MG63 (cell line): ENCODE measurements at regions not wholly inside any gene's neighbourhood (a gene's known extent, or its start where the extent isn't known, plus 50 kb on each side); places are given as distances from the start of the nearest gene placed in this dataset.
"Not testable (repeated sequence)": the region's sequence is repeated elsewhere in the genome, so short reads cannot be mapped to it uniquely, and the experiment has no call there.

Source experiments
- DNase-seq: peaks from one replicate; pipeline ENCODE4 v3.0.0-alpha.2; 2020
- H3K27me3 ChIP-seq: fragments of 250-450 bp; sonication (Bioruptor Pico); 2 replicates; pipeline ENCODE4 v1.5.1; 2020; ENCODE audit warnings: mild to moderate bottlenecking, moderate library complexity
- H3K36me3 ChIP-seq: fragments of 250-450 bp; sonication (Bioruptor Pico); 2 replicates; pipeline ENCODE4 v1.5.1; 2020; ENCODE audit warnings: mild to moderate bottlenecking, moderate library complexity
- H3K4me3 ChIP-seq: fragments of 250-450 bp; sonication (Bioruptor Pico); 2 replicates; pipeline ENCODE4 v1.5.1; 2020; ENCODE audit warnings: mild to moderate bottlenecking, moderate library complexity
- H3K9me3 ChIP-seq: fragments of 250-450 bp; sonication (Bioruptor Pico); 2 replicates; pipeline ENCODE4 v1.5.1; 2020; ENCODE audit warnings: mild to moderate bottlenecking, moderate library complexity

DNA sequence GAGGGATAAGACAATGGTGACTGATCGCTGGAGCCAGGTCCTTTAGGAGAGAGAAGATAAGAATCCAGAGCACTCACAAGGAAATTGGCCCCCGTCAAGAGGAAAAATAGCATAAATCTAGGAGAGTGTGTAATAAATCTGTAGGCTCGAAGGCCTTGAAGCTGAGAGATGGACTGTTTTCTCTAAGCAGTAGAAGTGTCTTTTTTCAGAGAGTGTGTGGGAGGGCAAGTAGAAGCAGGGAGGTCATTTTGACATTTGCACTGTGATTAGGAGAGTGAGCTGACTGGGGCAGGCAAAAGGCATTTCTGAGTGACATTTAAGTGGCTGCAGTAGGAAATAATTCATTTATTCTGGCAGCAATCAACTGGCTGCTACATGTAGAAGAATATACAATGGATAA lies 78.0 kb upstream of the DDHD1 start:
- Histone ChIP-seq H3K27me3 (no peaks in the 10 kb centered on the region), H3K9me3 (no peaks in the 10 kb centered on the region), H3K36me3 (no peaks in the 10 kb centered on the region), H3K4me3 (no peak overlapping the region)
- DNase-seq: no peak

DNA sequence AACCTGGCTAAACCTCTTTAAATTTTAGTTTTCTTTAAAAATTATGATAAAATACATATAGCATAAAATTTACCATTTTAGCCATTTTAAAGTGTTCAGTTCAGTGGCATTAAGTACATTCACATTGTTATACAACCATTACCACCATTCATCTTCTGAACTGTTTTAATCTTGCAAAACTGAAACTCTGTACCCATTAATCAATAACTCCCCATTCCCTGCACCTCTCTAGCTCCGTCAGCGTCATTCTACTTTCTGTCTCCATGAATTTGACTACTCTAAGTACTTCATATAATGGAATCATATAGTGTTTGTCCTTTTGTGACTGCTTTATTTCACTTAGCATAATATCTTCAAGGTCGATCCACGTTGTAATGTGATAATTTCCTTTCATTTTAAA lies 75.8 kb upstream of the DDHD1 start:
- H3K36me3 ChIP-seq: no peaks in the 10 kb centered on the region
- no peak for DNase-seq
- H3K9me3 ChIP-seq: no peaks in the 10 kb centered on the region
- no peak overlapping the region for H3K4me3 ChIP-seq
- H3K27me3 ChIP-seq: no peaks in the 10 kb centered on the region

DNA sequence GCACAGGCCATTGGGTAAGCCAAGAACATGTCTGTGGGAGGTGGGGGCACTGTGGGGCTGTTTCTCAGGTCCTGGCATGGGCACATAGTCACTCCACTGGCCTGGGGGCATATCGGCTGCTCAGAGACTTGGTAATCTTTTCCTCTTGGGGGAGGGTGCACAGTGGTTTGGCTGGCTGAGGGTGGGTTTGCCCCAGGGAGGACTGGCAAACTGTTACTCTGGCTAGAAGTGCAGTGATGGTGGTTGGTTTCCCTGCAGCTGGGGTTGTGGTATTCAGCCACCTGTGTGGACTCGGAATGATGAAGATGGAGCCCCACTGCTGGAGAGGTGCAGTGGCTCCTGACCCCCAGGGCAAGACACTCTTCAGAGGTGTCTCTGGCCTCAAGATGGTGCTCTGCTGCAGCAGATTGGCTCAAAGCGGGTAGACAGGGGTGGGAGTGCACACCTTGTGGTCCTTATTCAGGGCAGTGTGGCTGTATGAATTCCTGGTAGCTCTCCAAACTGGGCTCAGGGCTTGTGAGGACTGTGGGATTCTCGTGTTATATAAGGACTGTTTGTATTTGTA lies 74.1 kb upstream of the DDHD1 start:
- DNase-seq: no peak
- H3K4me3 ChIP-seq: no peak overlapping the region
- no peaks in the 10 kb centered on the region for H3K27me3 ChIP-seq
- no peaks in the 10 kb centered on the region for H3K36me3 ChIP-seq
- H3K9me3 ChIP-seq: no peaks in the 10 kb centered on the region

DNA sequence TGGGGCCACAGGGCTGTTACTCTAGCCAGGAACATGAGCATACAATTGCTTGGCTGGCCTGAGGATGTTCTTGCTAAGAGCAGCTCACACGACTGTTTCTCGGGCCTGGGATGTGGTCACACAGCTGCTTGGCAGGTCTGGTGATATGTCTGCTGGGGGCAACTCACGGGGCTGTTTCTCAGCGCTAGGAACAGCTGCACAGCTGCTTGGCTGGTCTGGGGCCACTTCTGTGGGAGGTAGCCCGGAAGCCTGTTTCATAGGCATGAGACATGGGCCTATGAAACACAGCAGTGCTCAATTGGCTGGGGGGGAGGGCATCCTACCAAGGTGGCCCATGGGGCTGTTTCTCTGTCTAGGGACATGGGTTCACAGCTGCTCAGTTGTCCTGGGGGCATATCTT lies 73.4 kb upstream of the DDHD1 start:
- Histone ChIP-seq H3K36me3 (no peaks in the 10 kb centered on the region), H3K9me3 (no peaks in the 10 kb centered on the region), H3K27me3 (no peaks in the 10 kb centered on the region), H3K4me3 (no peak overlapping the region)
- DNase-seq: no peak

DNA sequence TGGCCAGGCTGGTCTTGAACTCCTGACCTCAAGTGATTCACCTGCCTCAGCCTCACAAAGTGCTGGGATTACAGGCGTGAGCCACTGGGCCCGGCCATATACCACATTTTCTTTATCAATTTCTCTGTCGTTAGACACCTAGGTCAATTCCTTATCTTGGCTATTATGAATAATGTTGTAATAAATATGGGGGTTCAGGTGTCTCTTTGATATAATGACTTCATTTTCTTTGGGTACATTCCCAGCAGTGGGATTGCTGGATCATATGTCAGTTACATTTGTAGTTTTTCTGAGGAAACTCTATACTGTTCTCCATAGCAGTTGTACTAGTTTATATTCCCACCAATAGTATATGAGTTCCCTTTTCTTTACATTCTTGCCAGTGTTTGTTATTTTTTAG lies 67.8 kb upstream of the DDHD1 start:
- no peak overlapping the region for H3K4me3 ChIP-seq
- H3K36me3 ChIP-seq: no peaks in the 10 kb centered on the region
- no peaks in the 10 kb centered on the region for H3K9me3 ChIP-seq
- DNase-seq: no peak
- no peaks in the 10 kb centered on the region for H3K27me3 ChIP-seq

DNA sequence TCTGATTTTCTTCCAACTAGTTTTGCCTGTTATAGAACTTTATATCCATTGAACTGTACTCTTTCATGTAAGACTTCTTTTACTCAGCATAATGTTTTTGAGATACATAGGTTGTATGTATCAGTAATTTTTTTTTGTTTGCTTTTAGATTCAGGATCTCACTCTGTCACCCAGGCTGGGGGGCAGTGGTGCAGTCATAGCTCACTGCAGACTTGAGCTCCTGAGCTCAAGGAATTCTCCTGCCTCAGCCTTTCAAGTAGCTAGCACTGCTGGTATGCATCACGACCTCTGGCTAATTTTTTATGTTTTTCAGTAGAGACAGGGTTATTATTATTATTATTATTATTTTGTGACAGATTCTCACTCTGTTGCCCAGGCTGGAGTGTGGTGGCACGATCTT lies 65.0 kb upstream of the DDHD1 start:
- Histone ChIP-seq H3K27me3 (no peaks in the 10 kb centered on the region), H3K4me3 (peak overlapping the region; percentile 60), H3K36me3 (no peaks in the 10 kb centered on the region), H3K9me3 (no peaks in the 10 kb centered on the region)
- DNase-seq: no peak

DNA sequence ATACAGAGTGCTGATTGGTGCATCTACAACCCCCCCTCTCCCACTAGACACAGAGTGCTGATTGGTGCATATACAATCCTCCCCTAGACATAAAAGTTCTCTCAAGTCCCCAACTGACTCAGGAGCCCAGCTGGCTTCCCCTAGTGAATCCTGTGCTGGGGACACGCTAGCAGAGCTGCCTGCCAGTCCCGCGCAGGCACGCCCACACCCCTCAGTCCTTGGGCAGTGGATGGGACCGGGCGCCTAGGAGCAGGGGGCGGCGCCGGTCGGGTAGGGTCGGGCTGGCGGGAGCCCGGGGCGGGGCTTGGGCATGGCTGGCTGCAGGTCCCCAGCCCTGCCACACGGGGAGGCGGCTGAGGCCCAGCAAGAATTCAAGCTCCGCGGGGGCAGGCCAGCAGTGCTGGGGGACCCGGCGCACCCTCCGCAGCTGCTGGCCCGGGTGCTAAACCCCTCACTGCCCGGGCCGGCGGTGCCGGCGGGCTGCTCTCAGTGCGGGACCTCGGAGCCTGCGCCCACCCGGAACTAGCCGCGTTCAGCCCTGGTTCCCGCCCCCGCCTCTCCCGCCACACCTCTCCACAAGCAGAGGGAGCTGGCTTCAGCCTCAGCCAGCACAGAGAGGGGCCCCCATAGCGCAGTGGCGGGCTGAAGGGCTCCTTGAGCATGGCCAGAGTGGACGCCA lies 64.3 kb upstream of the DDHD1 start:
- Histone ChIP-seq H3K4me3 (peak overlapping the region; percentile 60), H3K36me3 (no peaks in the 10 kb centered on the region), H3K9me3 (no peaks in the 10 kb centered on the region), H3K27me3 (no peaks in the 10 kb centered on the region)
- DNase-seq: peak; percentile 80

DNA sequence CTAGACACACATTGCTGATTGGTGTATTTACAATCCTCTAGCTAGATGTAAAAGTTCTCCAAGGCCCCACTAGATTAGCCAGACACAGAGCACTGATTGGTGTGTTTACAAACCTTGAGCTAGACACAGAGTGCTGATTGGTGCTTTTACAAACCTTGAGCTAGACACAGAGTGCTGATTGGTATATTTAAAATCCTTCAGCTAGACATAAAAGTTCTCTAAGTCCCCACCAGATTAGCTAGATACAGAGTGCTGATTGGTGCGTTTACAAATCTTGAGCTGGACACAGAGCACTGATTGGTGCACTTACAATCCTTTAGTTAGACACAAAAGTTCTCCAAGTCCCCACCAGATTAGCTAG lies 63.8 kb upstream of the DDHD1 start:
- not testable (repeated sequence) for H3K36me3 ChIP-seq, H3K27me3 ChIP-seq, H3K9me3 ChIP-seq, DNase-seq
- peak overlapping the region; percentile 60 for H3K4me3 ChIP-seq

DNA sequence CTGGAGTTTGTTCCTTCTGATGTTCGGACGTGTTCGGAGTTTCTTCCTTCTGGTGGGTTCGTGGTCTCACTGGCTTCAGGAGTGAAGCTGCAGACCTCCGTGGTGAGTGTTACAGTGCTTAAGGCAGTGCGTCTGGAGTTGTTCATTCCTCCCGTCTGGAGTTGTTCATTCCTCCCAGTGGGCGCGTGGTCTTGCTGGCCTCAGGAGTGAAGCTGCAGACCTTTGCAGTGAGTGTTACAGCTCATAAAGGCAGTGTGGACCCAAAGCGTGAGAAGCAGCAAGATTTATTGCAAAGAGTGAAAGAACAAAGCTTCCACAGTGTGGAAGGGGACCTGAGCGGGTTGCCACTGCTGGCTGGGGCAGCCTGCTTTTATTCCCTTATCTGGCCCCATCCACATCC lies 63.4 kb upstream of the DDHD1 start:
- not testable (repeated sequence) for H3K9me3 ChIP-seq, H3K27me3 ChIP-seq, H3K4me3 ChIP-seq, DNase-seq, H3K36me3 ChIP-seq

DNA sequence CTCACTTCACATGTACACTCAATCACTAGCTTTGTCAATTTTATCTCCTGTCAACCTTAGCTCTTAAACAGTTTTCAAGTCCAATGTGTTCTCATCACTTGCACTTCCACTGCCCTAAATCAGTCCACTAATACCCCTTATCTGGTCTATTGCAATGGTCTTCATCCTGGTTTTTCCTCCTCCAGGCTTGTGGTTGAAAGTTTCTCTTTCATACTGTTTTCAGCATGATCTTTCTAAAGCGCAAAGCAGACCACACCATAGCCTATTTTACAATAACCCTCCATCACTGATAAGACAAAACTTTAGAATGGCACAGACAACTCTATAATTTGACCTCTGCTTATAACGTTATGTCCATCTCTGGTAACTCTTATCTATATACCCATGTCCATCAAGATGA lies 62.0 kb upstream of the DDHD1 start:
- Histone ChIP-seq H3K4me3 (no peak overlapping the region), H3K36me3 (no peaks in the 10 kb centered on the region), H3K9me3 (no peaks in the 10 kb centered on the region)

DNA sequence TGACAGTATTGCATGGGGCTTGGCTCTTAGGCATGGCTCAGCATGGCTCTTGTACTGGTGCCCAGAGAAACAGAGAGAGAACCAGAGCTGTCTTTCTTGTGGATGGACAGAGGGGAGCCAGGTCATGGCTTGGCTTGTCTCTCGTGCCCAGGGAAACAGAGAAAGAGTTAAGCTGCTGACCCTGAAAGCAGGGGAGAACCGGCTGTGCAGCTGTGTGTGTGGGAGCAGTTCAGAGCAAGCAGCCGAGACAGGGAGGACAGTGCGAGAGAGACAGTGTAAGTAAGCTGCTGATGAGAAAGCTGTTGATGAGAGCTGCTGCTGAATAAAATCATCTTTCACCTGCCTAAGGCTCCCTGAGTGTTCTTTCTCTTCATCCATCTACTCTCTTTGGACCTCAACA lies 61.3 kb upstream of the DDHD1 start:
- Histone ChIP-seq H3K9me3 (no peaks in the 10 kb centered on the region), H3K4me3 (no peak overlapping the region), H3K27me3 (no peaks in the 10 kb centered on the region), H3K36me3 (no peaks in the 10 kb centered on the region)
- DNase-seq: no peak

More for the DNA sequence above, 62.0 kb upstream of the DDHD1 start:
- no peak for DNase-seq
- no peaks in the 10 kb centered on the region for H3K27me3 ChIP-seq

DNA sequence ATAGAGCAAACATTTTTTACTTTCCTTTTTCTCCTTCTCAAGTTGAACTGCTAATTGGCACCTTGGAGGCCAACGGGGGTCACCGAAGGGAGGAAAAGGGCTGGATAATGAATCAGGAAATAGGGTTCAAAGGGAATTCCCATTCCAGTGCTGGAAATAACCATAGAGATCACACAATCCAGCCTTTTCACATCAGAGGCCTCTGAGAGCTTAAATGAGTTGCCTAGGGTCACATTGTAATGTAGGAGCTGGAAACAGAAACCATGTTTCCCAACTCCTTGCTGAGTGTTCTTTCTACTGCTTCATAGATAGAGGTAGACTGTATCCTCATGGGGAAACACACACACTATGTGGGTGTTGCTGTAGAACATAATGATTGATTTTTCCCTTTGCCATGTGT lies 60.6 kb upstream of the DDHD1 start:
- no peaks in the 10 kb centered on the region for H3K9me3 ChIP-seq
- H3K36me3 ChIP-seq: no peaks in the 10 kb centered on the region
- no peak for DNase-seq
- H3K27me3 ChIP-seq: no peaks in the 10 kb centered on the region
- no peak overlapping the region for H3K4me3 ChIP-seq

DNA sequence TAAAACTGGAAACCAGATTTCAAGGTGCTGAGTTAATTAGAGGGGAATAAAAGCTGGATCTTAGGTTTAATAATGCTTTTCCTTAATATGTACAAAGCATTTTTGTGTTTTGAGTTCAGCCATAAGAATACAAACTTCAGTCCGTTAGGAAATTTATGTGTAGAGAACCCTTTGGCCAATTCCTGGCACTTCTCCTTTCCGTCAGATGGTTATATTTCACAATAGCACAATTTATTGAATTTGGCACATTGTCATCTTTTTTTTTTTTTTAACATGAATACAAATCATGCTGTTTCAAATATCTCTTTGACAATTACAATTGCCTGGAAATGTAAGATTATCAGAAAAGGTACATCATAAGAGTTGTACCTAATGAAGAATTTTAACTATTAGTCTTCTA lies 56.2 kb upstream of the DDHD1 start:
- H3K4me3 ChIP-seq: no peak overlapping the region
- DNase-seq: no peak

More for the DNA sequence above, 56.2 kb upstream of the DDHD1 start:
- H3K9me3 ChIP-seq: no peaks in the 10 kb centered on the region
- no peaks in the 10 kb centered on the region for H3K27me3 ChIP-seq
- no peaks in the 10 kb centered on the region for H3K36me3 ChIP-seq
